ENCODE measurements at regions not wholly inside any gene's neighbourhood (a gene's known extent, or its start where the extent isn't known, plus 50 kb on each side); places are given as distances from the start of the nearest gene placed in this dataset.
A peak's percentile ranks its signal among the peaks of the same experiment; 100 is the strongest.

DNA sequence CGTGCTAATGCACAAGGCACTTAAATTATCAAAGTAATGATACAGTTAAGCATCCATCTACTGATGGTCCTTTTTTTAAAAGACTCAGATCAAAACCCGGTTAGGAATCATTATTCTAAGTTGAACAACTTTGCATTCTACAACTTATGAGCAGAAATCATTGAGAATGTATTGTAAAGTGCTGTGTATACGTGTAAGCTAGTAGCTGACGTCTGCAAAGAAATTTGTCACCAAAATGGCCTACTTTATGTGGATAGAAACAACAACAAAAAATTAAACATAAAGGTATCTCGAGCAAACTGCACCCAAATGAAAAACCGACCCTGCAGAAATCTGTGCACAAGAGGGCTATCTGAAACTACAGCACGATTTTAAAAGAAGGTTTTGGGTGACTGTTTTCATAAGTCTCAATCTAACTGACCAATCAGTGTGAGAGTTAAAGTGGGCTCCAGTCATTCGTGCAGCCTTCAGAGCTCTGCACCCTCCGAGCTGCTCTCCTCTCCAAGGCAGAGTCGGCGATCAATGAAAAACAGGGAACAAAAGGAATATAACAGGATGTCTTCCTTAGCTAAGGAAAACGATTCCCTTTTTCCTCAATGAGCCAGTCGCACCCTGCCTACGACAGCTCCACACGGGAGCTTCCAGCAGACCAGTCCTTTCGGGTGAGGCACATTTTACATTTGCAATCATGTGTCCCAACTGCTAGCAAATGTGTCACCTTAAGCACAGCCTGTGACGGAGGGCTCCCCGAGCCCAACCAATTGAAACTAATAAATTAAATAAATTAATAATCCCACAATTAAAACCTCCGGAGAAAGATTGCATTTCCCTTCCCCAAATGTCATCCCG is 200.7 kb upstream of the FOXN3 start:
- H3K4me1 ChIP-seq (ENCODE audit: low read length) = peaks cover 45% of the 10 kb centered on the region
- H3K79me2 ChIP-seq (ENCODE audit: low read length) = peaks cover 5% of the 10 kb centered on the region; the same call in 1 of the 2 replicates
- H2AFZ ChIP-seq (ENCODE audit: low read depth, low read length) = peak overlapping the region; percentile 52; the same call in 1 of the 2 replicates
- no peaks in the 10 kb centered on the region for H4K20me1 ChIP-seq (ENCODE audit: insufficient read depth, low read length)
- peak overlapping the region; percentile 92 for H3K4me2 ChIP-seq (ENCODE audit: low read length)
- no peaks in the 10 kb centered on the region for H3K9me3 ChIP-seq (ENCODE audit: insufficient read depth, low read length)
- H3K36me3 ChIP-seq (replicated peaks; ENCODE audit: low read depth, low read length) = no peaks in the 10 kb centered on the region
- no peaks in the 10 kb centered on the region for H3K27me3 ChIP-seq (ENCODE audit: low read depth, low read length)
- peak overlapping the region; percentile 74 for H3K9ac ChIP-seq (ENCODE audit: low read length)
- TF ChIP-seq EZH2phosphoT487 (IDR thresholded peaks at IDR 0.05; ENCODE audit: low read depth) = no peak
- no peak for TF ChIP-seq CTCF (IDR thresholded peaks at IDR 0.05; ENCODE audit: low read depth, low read length)
- peak overlapping the region; percentile 84 for H3K4me3 ChIP-seq (ENCODE audit: low read length)
- H3K27ac ChIP-seq (ENCODE audit: low read length) = no peak overlapping the region

- Histone ChIP-seq H3K4me3 (ENCODE audit: low read length) (peak overlapping the region; percentile 84), H2AFZ (ENCODE audit: low read depth, low read length) (no peak overlapping the region), H3K9ac (ENCODE audit: low read length) (no peak overlapping the region), H3K4me2 (ENCODE audit: low read length) (peak overlapping the region; percentile 92), H3K36me3 (replicated peaks; ENCODE audit: low read depth, low read length) (no peaks in the 10 kb centered on the region), H4K20me1 (ENCODE audit: insufficient read depth, low read length) (no peaks in the 10 kb centered on the region), H3K9me3 (ENCODE audit: insufficient read depth, low read length) (no peaks in the 10 kb centered on the region), H3K27me3 (ENCODE audit: low read depth, low read length) (no peaks in the 10 kb centered on the region), H3K27ac (ENCODE audit: low read length) (no peak overlapping the region), H3K4me1 (ENCODE audit: low read length) (peaks cover 45% of the 10 kb centered on the region), H3K79me2 (ENCODE audit: low read length) (peaks cover 5% of the 10 kb centered on the region; the same call in 1 of the 2 replicates)
- TF ChIP-seq EZH2phosphoT487 (IDR thresholded peaks at IDR 0.05; ENCODE audit: low read depth) = no peak
- no peak for TF ChIP-seq CTCF (IDR thresholded peaks at IDR 0.05; ENCODE audit: low read depth, low read length)
These were observed 199.9 kb upstream of the FOXN3 start for GRCh38 chr14:89616852-89617341.

GRCh38 chr14:89616425-89616824 is 199.4 kb upstream of the FOXN3 start:
- H3K27me3 ChIP-seq (ENCODE audit: low read depth, low read length) = no peaks in the 10 kb centered on the region
- H4K20me1 ChIP-seq (ENCODE audit: insufficient read depth, low read length) = no peaks in the 10 kb centered on the region
- no peak overlapping the region for H2AFZ ChIP-seq (ENCODE audit: low read depth, low read length)
- no peak overlapping the region for H3K27ac ChIP-seq (ENCODE audit: low read length)
- H3K4me2 ChIP-seq (ENCODE audit: low read length) = 0 out of 2 replicates have a peak overlapping the region, but pooled peaks have one; percentile 92
- H3K4me1 ChIP-seq (ENCODE audit: low read length) = peaks cover 42% of the 10 kb centered on the region
- peaks cover 5% of the 10 kb centered on the region; the same call in 1 of the 2 replicates for H3K79me2 ChIP-seq (ENCODE audit: low read length)
- H3K36me3 ChIP-seq (replicated peaks; ENCODE audit: low read depth, low read length) = no peaks in the 10 kb centered on the region
- TF ChIP-seq EZH2phosphoT487 (IDR thresholded peaks at IDR 0.05; ENCODE audit: low read depth) = no peak
- TF ChIP-seq CTCF (IDR thresholded peaks at IDR 0.05; ENCODE audit: low read depth, low read length) = no peak
- H3K4me3 ChIP-seq (ENCODE audit: low read length) = no peak overlapping the region
- no peak overlapping the region for H3K9ac ChIP-seq (ENCODE audit: low read length)
- no peaks in the 10 kb centered on the region for H3K9me3 ChIP-seq (ENCODE audit: insufficient read depth, low read length)

- H4K20me1 ChIP-seq (ENCODE audit: insufficient read depth, low read length) = no peaks in the 10 kb centered on the region
- TF ChIP-seq EZH2phosphoT487 (IDR thresholded peaks at IDR 0.05; ENCODE audit: low read depth) (no peak), CTCF (IDR thresholded peaks at IDR 0.05; ENCODE audit: low read depth, low read length) (no peak)
These were observed 198.4 kb upstream of the FOXN3 start for GRCh38 chr14:89615421-89615820.

More at GRCh38 chr14:89615421-89615820, 198.4 kb upstream of the FOXN3 start:
- peaks cover 32% of the 10 kb centered on the region for H3K4me1 ChIP-seq (ENCODE audit: low read length)
- H3K4me2 ChIP-seq (ENCODE audit: low read length) = no peak overlapping the region
- H3K9me3 ChIP-seq (ENCODE audit: insufficient read depth, low read length) = no peaks in the 10 kb centered on the region
- no peaks in the 10 kb centered on the region for H3K27me3 ChIP-seq (ENCODE audit: low read depth, low read length)
- H3K4me3 ChIP-seq (ENCODE audit: low read length) = no peak overlapping the region
- H3K79me2 ChIP-seq (ENCODE audit: low read length) = peaks cover 5% of the 10 kb centered on the region; the same call in 1 of the 2 replicates
- H2AFZ ChIP-seq (ENCODE audit: low read depth, low read length) = no peak overlapping the region
- no peak overlapping the region for H3K27ac ChIP-seq (ENCODE audit: low read length)
- H3K36me3 ChIP-seq (replicated peaks; ENCODE audit: low read depth, low read length) = no peaks in the 10 kb centered on the region
- H3K9ac ChIP-seq (ENCODE audit: low read length) = no peak overlapping the region

Data from OCI-LY3 (cell line).